Naive thymus-derived CD4-positive, alpha-beta T cell (primary cell): ENCODE measurements at regions not wholly inside any gene's neighbourhood (a gene's known extent, or its start where the extent isn't known, plus 50 kb on each side); places are given as distances from the start of the nearest gene placed in this dataset.
"Not testable (repeated sequence)": the region's sequence is repeated elsewhere in the genome, so short reads cannot be mapped to it uniquely, and the experiment has no call there.

Source experiments
- ATAC-seq: fragments of 150-1000 bp; cut with Tn5 transposase; 2 replicates; pipeline ENCODE4 v1.10.0; 2021; ENCODE audit warnings: mild to moderate bottlenecking, moderate library complexity
- CTCF ChIA-PET: fragments of 350-600 bp; sonication (Branson Sonifier 250); formaldehyde crosslinking; loops from one replicate; lab custom pipeline; 2021; ENCODE audit warnings: antibody characterized with exemption; lab: Charles Lee
- POLR2A ChIA-PET: fragments of 350-600 bp; sonication (Branson Sonifier 250); formaldehyde crosslinking; loops from one replicate; lab custom pipeline; 2021; ENCODE audit warnings: antibody characterized with exemption, inconsistent platforms; lab: Charles Lee
- DNase-seq, 9 donors: peaks; one replicate each; pipeline versions ENCODE4 v3.0.0 to v3.0.0-alpha.2; 2020 to 2022; ENCODE audit warnings: mixed read lengths in 1 of 9
- H3K27ac ChIP-seq: one replicate; pipeline ENCODE4 v1.7.0; 2013; ENCODE audit warnings: mild to moderate bottlenecking, low read depth, low read length, moderate library complexity
- H3K27me3 ChIP-seq, 2 donors: one replicate each; pipeline ENCODE4 v1.7.0; 2013; ENCODE audit warnings: low read length in 2 of 2, mild to moderate bottlenecking in 2 of 2, moderate library complexity in 2 of 2; ENCODE audit not compliant: control insufficient read depth in 2 of 2, insufficient read depth in 2 of 2
- H3K36me3 ChIP-seq, 3 experiments: 1 replicate in 2 of 3; 2 replicates in 1 of 3; pipeline ENCODE4 v1.7.0; 2013; ENCODE audit warnings: low read length in 3 of 3, mild to moderate bottlenecking in 3 of 3, moderate library complexity in 1 of 3; ENCODE audit not compliant: insufficient read depth in 3 of 3, control insufficient read depth in 2 of 3
- H3K4me1 ChIP-seq, 2 donors: one replicate each; pipeline ENCODE4 v1.7.0; 2013; ENCODE audit warnings: low read length in 2 of 2, mild to moderate bottlenecking in 2 of 2, moderate library complexity in 1 of 2; ENCODE audit not compliant: control insufficient read depth in 2 of 2, insufficient read depth in 2 of 2
- H3K4me3 ChIP-seq: 2 replicates; pipeline ENCODE4 v1.7.0; 2013; ENCODE audit warnings: mild to moderate bottlenecking, low read length
- H3K9me3 ChIP-seq, 3 experiments: 1 replicate in 2 of 3; 2 replicates in 1 of 3; pipeline ENCODE4 v1.7.0; 2013; ENCODE audit warnings: low read length in 3 of 3; ENCODE audit not compliant: control insufficient read depth in 2 of 3
- H3K27ac Mint-ChIP-seq, 9 donors: one replicate each; pipeline ENCODE4 v1.8.0; 2020 to 2022; ENCODE audit warnings: mixed read lengths in 9 of 9, mild to moderate bottlenecking in 8 of 9, moderate library complexity in 5 of 9, inconsistent platforms in 2 of 9
- H3K27me3 Mint-ChIP-seq, 5 donors: one replicate each; pipeline ENCODE4 v1.8.0; 2021 to 2022; ENCODE audit warnings: mixed read lengths in 5 of 5, mild to moderate bottlenecking in 1 of 5
- H3K36me3 Mint-ChIP-seq, 5 donors: one replicate each; pipeline ENCODE4 v1.8.0; 2020 to 2022; ENCODE audit warnings: mixed read lengths in 5 of 5, mild to moderate bottlenecking in 3 of 5, inconsistent platforms in 1 of 5
- H3K4me1 Mint-ChIP-seq, 7 donors: one replicate each; pipeline ENCODE4 v1.8.0; 2020 to 2022; ENCODE audit warnings: mixed read lengths in 7 of 7, mild to moderate bottlenecking in 3 of 7, inconsistent platforms in 1 of 7
- H3K4me3 Mint-ChIP-seq, 10 donors: one replicate each; pipeline ENCODE4 v1.8.0; 2020 to 2022; ENCODE audit warnings: mild to moderate bottlenecking in 10 of 10, mixed read lengths in 10 of 10, moderate library complexity in 6 of 10, inconsistent platforms in 2 of 10
- H3K9me3 Mint-ChIP-seq, 11 donors: one replicate each; pipeline ENCODE4 v1.8.0; 2020 to 2022; ENCODE audit warnings: mixed read lengths in 11 of 11, mild to moderate bottlenecking in 4 of 11, inconsistent platforms in 1 of 11, moderate library complexity in 1 of 11
- intact Hi-C, 2 donors: fragments of 100-400 bp; cut with micrococcal nuclease; formaldehyde crosslinking; loops; one replicate each; pipeline ENCODE4 v1.15.1; 2023

GRCh38 chr11:3583476-3583875, 58.3 kb downstream of the ART5 start:
- peaks cover 0 to 13% (median 5%) of the 10 kb centered on the region in 7 donors for H3K4me1 Mint-ChIP-seq
- DNase-seq, ATAC-seq, H3K36me3 ChIP-seq, H3K4me3 ChIP-seq, H3K9me3 ChIP-seq, H3K27ac Mint-ChIP-seq, H3K9me3 Mint-ChIP-seq, CTCF ChIA-PET, intact Hi-C loops, H3K36me3 Mint-ChIP-seq, H3K4me1 ChIP-seq, POLR2A ChIA-PET, H3K4me3 Mint-ChIP-seq, H3K27ac ChIP-seq, H3K27me3 ChIP-seq: not testable (repeated sequence)
- peaks cover 16 to 45% (median 31%) of the 10 kb centered on the region in 5 donors for H3K27me3 Mint-ChIP-seq

GRCh38 chr11:3581389-3581725, 60.4 kb downstream of the ART5 start:
- H3K4me1 ChIP-seq, POLR2A ChIA-PET, ATAC-seq, H3K27ac ChIP-seq, H3K36me3 Mint-ChIP-seq, intact Hi-C loops, H3K4me3 ChIP-seq, H3K9me3 ChIP-seq, H3K36me3 ChIP-seq, H3K9me3 Mint-ChIP-seq, CTCF ChIA-PET, H3K27me3 ChIP-seq: not testable (repeated sequence)
- Mint-ChIP-seq H3K27ac (peak overlapping the region in 1 of 9 donors; percentile 70), H3K4me3 (peak overlapping the region; percentile 42 to 80 (median 66)), H3K4me1 (peaks cover 0 to 13% (median 5%) of the 10 kb centered on the region in 7 donors), H3K27me3 (peaks cover 11 to 44% (median 29%) of the 10 kb centered on the region in 5 donors)
- peak in 1 of 9 donors; percentile 4 for DNase-seq

- H3K4me3 Mint-ChIP-seq = peak overlapping the region; percentile 32 to 80 (median 64)
- ATAC-seq, CTCF ChIA-PET, POLR2A ChIA-PET, H3K36me3 Mint-ChIP-seq, H3K27ac ChIP-seq, H3K4me3 ChIP-seq, H3K36me3 ChIP-seq, intact Hi-C loops, H3K9me3 ChIP-seq, H3K9me3 Mint-ChIP-seq, H3K4me1 ChIP-seq, H3K27me3 ChIP-seq: not testable (repeated sequence)
- H3K27me3 Mint-ChIP-seq = peaks cover 8 to 44% (median 29%) of the 10 kb centered on the region in 5 donors
- DNase-seq = peak; percentile 11 to 77 (median 63)
- H3K4me1 Mint-ChIP-seq = peaks cover 0 to 13% (median 5%) of the 10 kb centered on the region in 7 donors
- peak overlapping the region in 1 of 9 donors; percentile 76 for H3K27ac Mint-ChIP-seq
Observed at GRCh38 chr11:3580487-3581388, 61.1 kb downstream of the ART5 start.

- H3K4me3 ChIP-seq, CTCF ChIA-PET, H3K36me3 Mint-ChIP-seq, H3K9me3 ChIP-seq, H3K4me1 ChIP-seq, ATAC-seq, DNase-seq, H3K36me3 ChIP-seq, intact Hi-C loops, H3K9me3 Mint-ChIP-seq, H3K27me3 ChIP-seq, POLR2A ChIA-PET, H3K27ac ChIP-seq: not testable (repeated sequence)
- Mint-ChIP-seq H3K27ac (peak overlapping the region in 4 of 9 donors; percentile 38 to 76 (median 52)), H3K4me3 (peak overlapping the region; percentile 20 to 80 (median 68)), H3K4me1 (peaks cover 0 to 13% (median 5%) of the 10 kb centered on the region in 7 donors), H3K27me3 (peaks cover 4 to 40% (median 30%) of the 10 kb centered on the region in 5 donors)
Observed at GRCh38 chr11:3579600-3580459, 62.0 kb downstream of the ART5 start.

GRCh38 chr11:3576066-3576604, 65.7 kb downstream of the ART5 start:
- H3K27ac ChIP-seq, POLR2A ChIA-PET, H3K4me3 Mint-ChIP-seq, H3K4me3 ChIP-seq, H3K27me3 ChIP-seq, H3K4me1 ChIP-seq, H3K36me3 Mint-ChIP-seq, intact Hi-C loops, DNase-seq, H3K27ac Mint-ChIP-seq, H3K4me1 Mint-ChIP-seq, H3K36me3 ChIP-seq, H3K9me3 ChIP-seq, H3K9me3 Mint-ChIP-seq, ATAC-seq, CTCF ChIA-PET: not testable (repeated sequence)
- H3K27me3 Mint-ChIP-seq = peaks cover 0 to 20% (median 12%) of the 10 kb centered on the region in 5 donors

- ATAC-seq = not testable (repeated sequence)
Observed at GRCh38 chr11:3572976-3573647, 68.7 kb downstream of the ART5 start.

More at GRCh38 chr11:3572976-3573647, 68.7 kb downstream of the ART5 start:
- H3K36me3 Mint-ChIP-seq, H3K9me3 ChIP-seq, POLR2A ChIA-PET, CTCF ChIA-PET, DNase-seq, H3K27ac ChIP-seq, H3K4me3 ChIP-seq, H3K4me1 ChIP-seq, H3K9me3 Mint-ChIP-seq, intact Hi-C loops, H3K36me3 ChIP-seq, H3K4me1 Mint-ChIP-seq, H3K27ac Mint-ChIP-seq, H3K27me3 ChIP-seq, H3K4me3 Mint-ChIP-seq: not testable (repeated sequence)
- H3K27me3 Mint-ChIP-seq = peaks cover 0 to 13% (median 5%) of the 10 kb centered on the region in 5 donors
